B cell (primary cell): ENCODE measurements at regions not wholly inside any gene's neighbourhood (a gene's known extent, or its start where the extent isn't known, plus 50 kb on each side); places are given as distances from the start of the nearest gene placed in this dataset.

Source experiments
- CTCF ChIP-seq: fragments of 200-600 bp; IDR thresholded peaks from one replicate; pipeline ENCODE4 v1.8.0; 2022; ENCODE audit warnings: antibody characterized with exemption, mild to moderate bottlenecking
- EZH2 ChIP-seq: IDR thresholded peaks from 2 replicates; pipeline ENCODE4 v1.6.1; 2012; ENCODE audit warnings: borderline replicate concordance, low read depth, mild to moderate bottlenecking, moderate library complexity, low read length; ENCODE audit not compliant: insufficient read depth, poor library complexity, severe bottlenecking

GRCh38 chr5:5540065-5540464 lies 117.6 kb downstream of the ICE1 start:
- TF ChIP-seq CTCF (no peak), EZH2 (no peak)
